ENCODE measurements at regions not wholly inside any gene's neighbourhood (a gene's known extent, or its start where the extent isn't known, plus 50 kb on each side); places are given as distances from the start of the nearest gene placed in this dataset.

DNA sequence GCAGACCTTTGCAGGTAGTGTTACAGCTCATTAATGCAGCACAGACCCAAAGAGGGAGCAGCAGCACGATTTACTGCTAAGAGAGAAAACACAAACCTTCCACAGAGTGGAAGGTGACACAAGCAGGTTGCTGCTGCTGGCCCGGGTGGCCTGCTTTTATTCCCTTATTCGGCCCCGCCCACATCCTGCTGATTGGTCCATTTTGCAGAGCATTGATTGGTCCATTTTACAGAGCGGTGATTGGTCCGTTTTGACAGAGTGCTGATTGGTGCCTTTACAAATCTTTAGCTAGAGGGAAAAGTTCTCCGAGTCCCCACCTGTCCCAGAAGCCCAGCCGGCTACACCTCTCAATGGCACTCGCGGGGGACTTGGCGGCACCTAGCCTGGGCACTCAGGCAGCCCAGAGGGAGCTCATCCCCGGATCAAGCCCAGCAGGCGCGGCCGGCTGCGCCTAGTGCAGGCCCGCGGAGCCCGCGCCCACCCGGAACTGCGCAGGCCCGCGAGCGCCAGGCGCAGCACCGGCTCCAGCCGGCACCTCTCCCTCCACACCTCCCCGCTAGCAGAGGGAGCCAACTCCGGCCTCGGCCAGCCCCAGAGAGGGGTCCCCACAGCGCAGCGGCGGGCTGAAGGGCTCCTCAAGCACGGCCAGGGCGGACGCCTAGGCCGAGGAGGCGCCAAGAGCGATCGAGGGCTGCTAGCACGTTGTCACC, 825.6 kb upstream of the HS6ST1 start:
- no peaks in the 10 kb centered on the region for H3K27me3 ChIP-seq (ENCODE audit: control insufficient read depth, insufficient read depth, low read length)
- no peak overlapping the region for H3K4me3 ChIP-seq (ENCODE audit: low read depth, low read length)
- H3K4me1 ChIP-seq (ENCODE audit: control insufficient read depth, insufficient read depth, low read length) = no peaks in the 10 kb centered on the region

GRCh38 chr2:129152514-129152913, 827.0 kb upstream of the RAB6C start:
- H3K9ac ChIP-seq (ENCODE audit: low read length) = no peak overlapping the region
- H3K4me1 ChIP-seq (ENCODE audit: control insufficient read depth, insufficient read depth, low read length) = no peaks in the 10 kb centered on the region
- H3K27me3 ChIP-seq (ENCODE audit: control insufficient read depth, insufficient read depth, low read length) = no peaks in the 10 kb centered on the region
- no peak overlapping the region for H3K4me3 ChIP-seq (ENCODE audit: low read depth, low read length)
- H3K36me3 ChIP-seq (ENCODE audit: control insufficient read depth, insufficient read depth, low read length) = no peaks in the 10 kb centered on the region
- H3K9me3 ChIP-seq (ENCODE audit: control insufficient read depth, insufficient read depth, low read depth, low read length) = no peaks in the 10 kb centered on the region; the same call in 1 of the 2 replicates
- no peak overlapping the region for H3K27ac ChIP-seq (ENCODE audit: low read depth, low read length)

More for the DNA sequence above, 825.6 kb upstream of the HS6ST1 start:
- Histone ChIP-seq H3K9me3 (ENCODE audit: control insufficient read depth, insufficient read depth, low read depth, low read length) (peaks cover 10% of the 10 kb centered on the region; the same call in 1 of the 2 replicates), H3K9ac (ENCODE audit: low read length) (no peak overlapping the region), H3K27ac (ENCODE audit: low read depth, low read length) (no peak overlapping the region), H3K36me3 (ENCODE audit: control insufficient read depth, insufficient read depth, low read length) (no peaks in the 10 kb centered on the region)

DNA sequence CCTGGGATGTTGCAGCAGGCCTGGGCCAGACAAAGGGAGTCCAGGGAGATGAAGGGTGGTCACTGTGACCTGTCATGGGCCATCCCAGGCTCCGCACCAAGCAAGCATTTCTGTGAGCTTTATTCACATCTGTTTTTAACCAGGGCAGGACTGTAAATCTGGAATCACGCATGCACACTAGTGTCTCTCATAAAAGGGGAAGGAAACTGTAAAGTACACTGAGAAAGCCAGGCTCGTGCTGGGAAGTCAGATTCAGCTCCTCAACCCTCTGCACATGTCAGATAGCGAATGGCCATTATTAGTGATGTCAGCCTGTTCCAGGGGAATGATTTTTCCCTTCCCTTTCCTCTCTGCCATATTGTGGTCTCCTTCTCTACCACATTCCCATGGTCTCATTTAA, 818.6 kb upstream of the RAB6C start:
- Histone ChIP-seq H3K27ac (ENCODE audit: low read depth, low read length) (no peak overlapping the region), H3K36me3 (ENCODE audit: control insufficient read depth, insufficient read depth, low read length) (no peaks in the 10 kb centered on the region)

DNA sequence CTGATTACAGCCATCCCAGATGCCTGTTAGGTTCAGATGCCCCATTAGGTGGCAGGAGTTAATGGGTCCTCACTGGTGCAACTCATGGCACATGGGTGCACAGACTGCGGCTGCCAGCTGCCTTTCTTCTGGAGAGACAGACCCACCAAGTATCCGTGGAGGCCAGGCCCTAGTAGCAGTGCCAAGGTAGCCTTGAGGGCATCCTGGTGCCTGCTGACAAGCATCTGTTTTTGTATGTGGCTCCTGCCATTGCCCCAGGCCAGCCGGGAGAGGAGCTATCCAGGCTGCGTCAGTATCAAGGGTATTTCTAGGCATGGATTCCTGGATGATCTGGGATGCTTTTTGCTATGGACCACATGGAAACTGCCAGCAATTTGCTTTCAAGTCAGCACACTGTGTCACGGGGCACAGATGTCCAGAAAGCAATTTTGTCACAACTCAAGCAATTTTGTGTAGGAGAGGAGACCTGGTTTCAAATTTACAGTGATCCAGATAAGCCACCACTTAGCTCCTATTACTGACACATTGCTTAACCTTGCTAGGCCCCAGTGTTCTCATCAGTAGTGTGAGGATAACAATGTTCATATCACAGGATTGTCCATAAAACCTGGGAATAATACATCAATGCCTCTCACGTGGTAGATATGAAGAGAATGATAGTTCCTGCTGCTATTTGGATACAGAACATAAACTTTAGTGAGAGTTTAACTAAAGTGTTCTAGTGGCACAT, 815.1 kb upstream of the RAB6C start:
- H3K27ac ChIP-seq (ENCODE audit: low read depth, low read length) = no peak overlapping the region
- H3K4me3 ChIP-seq (ENCODE audit: low read depth, low read length) = no peak overlapping the region
- no peak overlapping the region for H3K9ac ChIP-seq (ENCODE audit: low read length)
- no peaks in the 10 kb centered on the region for H3K9me3 ChIP-seq (ENCODE audit: control insufficient read depth, insufficient read depth, low read depth, low read length)
- no peaks in the 10 kb centered on the region for H3K27me3 ChIP-seq (ENCODE audit: control insufficient read depth, insufficient read depth, low read length)
- H3K36me3 ChIP-seq (ENCODE audit: control insufficient read depth, insufficient read depth, low read length) = no peaks in the 10 kb centered on the region
- H3K4me1 ChIP-seq (ENCODE audit: control insufficient read depth, insufficient read depth, low read length) = no peaks in the 10 kb centered on the region

More for the DNA sequence above, 818.6 kb upstream of the RAB6C start:
- Histone ChIP-seq H3K4me3 (ENCODE audit: low read depth, low read length) (no peak overlapping the region), H3K27me3 (ENCODE audit: control insufficient read depth, insufficient read depth, low read length) (no peaks in the 10 kb centered on the region), H3K9me3 (ENCODE audit: control insufficient read depth, insufficient read depth, low read depth, low read length) (no peaks in the 10 kb centered on the region), H3K9ac (ENCODE audit: low read length) (no peak overlapping the region), H3K4me1 (ENCODE audit: control insufficient read depth, insufficient read depth, low read length) (no peaks in the 10 kb centered on the region)

DNA sequence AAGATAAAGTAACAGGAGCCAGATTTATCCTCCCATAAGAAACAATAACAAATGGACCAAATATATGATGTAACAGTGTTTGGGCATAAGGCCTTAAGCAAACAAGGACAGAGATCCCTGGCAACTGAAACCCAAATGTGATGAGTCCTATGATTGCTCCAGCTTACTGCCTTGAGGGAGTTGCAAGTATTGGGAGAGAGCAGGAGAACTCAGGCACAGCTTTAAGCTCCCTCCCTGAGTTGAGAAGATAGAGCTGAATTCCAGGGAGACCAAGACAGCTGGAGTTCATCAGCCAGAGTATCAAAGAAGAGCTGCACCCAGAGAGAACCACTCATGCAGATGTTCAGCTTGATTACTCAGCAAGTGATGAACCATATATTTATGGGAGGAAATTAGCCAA, 814.5 kb upstream of the RAB6C start:
- Histone ChIP-seq H3K9me3 (ENCODE audit: control insufficient read depth, insufficient read depth, low read depth, low read length) (no peaks in the 10 kb centered on the region), H3K27ac (ENCODE audit: low read depth, low read length) (no peak overlapping the region), H3K36me3 (ENCODE audit: control insufficient read depth, insufficient read depth, low read length) (no peaks in the 10 kb centered on the region), H3K27me3 (ENCODE audit: control insufficient read depth, insufficient read depth, low read length) (no peaks in the 10 kb centered on the region), H3K4me1 (ENCODE audit: control insufficient read depth, insufficient read depth, low read length) (no peaks in the 10 kb centered on the region), H3K9ac (ENCODE audit: low read length) (no peak overlapping the region), H3K4me3 (ENCODE audit: low read depth, low read length) (no peak overlapping the region)

DNA sequence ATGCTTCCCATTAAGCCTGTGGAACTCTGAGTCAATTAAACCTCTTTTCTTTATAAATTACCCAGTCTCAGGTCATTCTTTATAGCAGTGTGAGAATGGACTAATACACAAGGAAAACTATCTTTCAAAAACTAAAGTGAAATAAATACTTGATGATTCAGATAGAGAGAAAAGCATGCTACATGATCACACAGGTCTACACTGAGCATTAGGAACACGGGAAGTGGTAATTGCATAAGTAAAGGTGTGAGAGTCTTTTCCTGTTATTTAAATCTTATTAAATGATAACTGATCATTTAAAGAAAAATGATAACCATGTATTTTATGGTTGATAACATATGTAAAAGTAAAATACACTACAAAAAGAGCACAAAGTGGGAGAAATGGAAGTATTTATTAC, 812.0 kb upstream of the RAB6C start:
- no peaks in the 10 kb centered on the region for H3K9me3 ChIP-seq (ENCODE audit: control insufficient read depth, insufficient read depth, low read depth, low read length)
- H3K4me1 ChIP-seq (ENCODE audit: control insufficient read depth, insufficient read depth, low read length) = no peaks in the 10 kb centered on the region
- no peaks in the 10 kb centered on the region for H3K27me3 ChIP-seq (ENCODE audit: control insufficient read depth, insufficient read depth, low read length)
- H3K36me3 ChIP-seq (ENCODE audit: control insufficient read depth, insufficient read depth, low read length) = no peaks in the 10 kb centered on the region
- H3K27ac ChIP-seq (ENCODE audit: low read depth, low read length) = no peak overlapping the region
- no peak overlapping the region for H3K9ac ChIP-seq (ENCODE audit: low read length)
- H3K4me3 ChIP-seq (ENCODE audit: low read depth, low read length) = no peak overlapping the region

GRCh38 chr2:129170570-129170969, 808.9 kb upstream of the RAB6C start:
- Histone ChIP-seq H3K9me3 (ENCODE audit: control insufficient read depth, insufficient read depth, low read depth, low read length) (no peaks in the 10 kb centered on the region), H3K4me1 (ENCODE audit: control insufficient read depth, insufficient read depth, low read length) (peaks cover 7% of the 10 kb centered on the region; the same call in 1 of the 2 replicates), H3K27me3 (ENCODE audit: control insufficient read depth, insufficient read depth, low read length) (no peaks in the 10 kb centered on the region), H3K9ac (ENCODE audit: low read length) (no peak overlapping the region), H3K36me3 (ENCODE audit: control insufficient read depth, insufficient read depth, low read length) (no peaks in the 10 kb centered on the region), H3K4me3 (ENCODE audit: low read depth, low read length) (no peak overlapping the region), H3K27ac (ENCODE audit: low read depth, low read length) (no peak overlapping the region)

- H3K4me1 ChIP-seq (ENCODE audit: control insufficient read depth, insufficient read depth, low read length) = peaks cover 7% of the 10 kb centered on the region; the same call in 1 of the 2 replicates
- H3K36me3 ChIP-seq (ENCODE audit: control insufficient read depth, insufficient read depth, low read length) = no peaks in the 10 kb centered on the region
- H3K27ac ChIP-seq (ENCODE audit: low read depth, low read length) = no peak overlapping the region
- H3K4me3 ChIP-seq (ENCODE audit: low read depth, low read length) = no peak overlapping the region
- H3K9ac ChIP-seq (ENCODE audit: low read length) = no peak overlapping the region
- no peaks in the 10 kb centered on the region for H3K27me3 ChIP-seq (ENCODE audit: control insufficient read depth, insufficient read depth, low read length)
- no peaks in the 10 kb centered on the region for H3K9me3 ChIP-seq (ENCODE audit: control insufficient read depth, insufficient read depth, low read depth, low read length)
Observed at GRCh38 chr2:129174143-129174542, 805.3 kb upstream of the RAB6C start.

DNA sequence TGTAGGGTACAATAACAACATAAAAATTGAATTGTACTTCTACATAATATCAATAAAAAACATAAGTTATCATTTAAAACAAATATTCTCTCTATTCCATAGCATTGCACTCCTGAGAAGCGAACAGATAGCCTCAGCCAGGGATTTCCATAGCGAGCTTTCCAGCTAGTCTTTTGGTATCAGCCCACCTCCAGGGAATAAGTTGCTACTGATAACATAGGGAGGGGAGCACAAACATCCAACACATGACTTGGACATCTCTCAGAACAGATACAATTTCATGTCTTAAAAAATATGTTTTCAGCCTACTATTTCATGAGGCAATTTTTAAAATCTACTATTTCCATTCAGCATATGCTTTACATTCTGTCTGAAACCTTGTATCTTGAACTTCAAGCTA, 804.4 kb upstream of the RAB6C start:
- H3K4me3 ChIP-seq (ENCODE audit: low read depth, low read length) = no peak overlapping the region
- H3K9ac ChIP-seq (ENCODE audit: low read length) = no peak overlapping the region
- peaks cover 7% of the 10 kb centered on the region; the same call in 1 of the 2 replicates for H3K4me1 ChIP-seq (ENCODE audit: control insufficient read depth, insufficient read depth, low read length)
- H3K27ac ChIP-seq (ENCODE audit: low read depth, low read length) = no peak overlapping the region
- H3K27me3 ChIP-seq (ENCODE audit: control insufficient read depth, insufficient read depth, low read length) = no peaks in the 10 kb centered on the region
- no peaks in the 10 kb centered on the region for H3K9me3 ChIP-seq (ENCODE audit: control insufficient read depth, insufficient read depth, low read depth, low read length)
- H3K36me3 ChIP-seq (ENCODE audit: control insufficient read depth, insufficient read depth, low read length) = no peaks in the 10 kb centered on the region

DNA sequence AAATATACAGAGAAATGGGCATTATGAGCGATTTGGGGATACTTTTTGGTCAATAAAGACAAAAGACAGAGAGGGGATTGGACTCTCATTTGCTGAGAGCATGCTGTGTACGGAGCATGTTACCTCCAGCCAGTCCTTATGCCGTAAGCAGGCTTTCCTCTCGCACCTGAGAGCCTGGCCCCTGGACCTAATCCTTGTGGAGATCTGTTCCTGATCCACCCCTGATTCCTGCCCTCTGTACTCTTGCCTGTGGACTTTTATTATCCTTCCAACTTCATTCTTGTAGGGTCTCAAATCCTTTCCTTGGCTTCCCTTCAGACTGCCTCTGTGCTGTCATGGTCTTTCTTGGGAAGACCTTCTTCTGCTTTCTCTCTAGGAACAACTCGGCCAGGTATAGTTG, 803.1 kb upstream of the RAB6C start:
- no peaks in the 10 kb centered on the region for H3K9me3 ChIP-seq (ENCODE audit: control insufficient read depth, insufficient read depth, low read depth, low read length)
- no peak overlapping the region for H3K27ac ChIP-seq (ENCODE audit: low read depth, low read length)
- H3K4me3 ChIP-seq (ENCODE audit: low read depth, low read length) = no peak overlapping the region
- peaks cover 7% of the 10 kb centered on the region; the same call in 1 of the 2 replicates for H3K4me1 ChIP-seq (ENCODE audit: control insufficient read depth, insufficient read depth, low read length)
- no peak overlapping the region for H3K9ac ChIP-seq (ENCODE audit: low read length)
- no peaks in the 10 kb centered on the region for H3K27me3 ChIP-seq (ENCODE audit: control insufficient read depth, insufficient read depth, low read length)
- no peaks in the 10 kb centered on the region for H3K36me3 ChIP-seq (ENCODE audit: control insufficient read depth, insufficient read depth, low read length)

GRCh38 chr2:129178356-129178755, 801.1 kb upstream of the RAB6C start:
- H3K9ac ChIP-seq (ENCODE audit: low read length) = no peak overlapping the region
- no peaks in the 10 kb centered on the region for H3K9me3 ChIP-seq (ENCODE audit: control insufficient read depth, insufficient read depth, low read depth, low read length)
- H3K4me3 ChIP-seq (ENCODE audit: low read depth, low read length) = no peak overlapping the region
- no peak overlapping the region for H3K27ac ChIP-seq (ENCODE audit: low read depth, low read length)
- H3K27me3 ChIP-seq (ENCODE audit: control insufficient read depth, insufficient read depth, low read length) = no peaks in the 10 kb centered on the region
- peaks cover 7% of the 10 kb centered on the region; the same call in 1 of the 2 replicates for H3K4me1 ChIP-seq (ENCODE audit: control insufficient read depth, insufficient read depth, low read length)
- no peaks in the 10 kb centered on the region for H3K36me3 ChIP-seq (ENCODE audit: control insufficient read depth, insufficient read depth, low read length)
